HCT116 (cell line): ENCODE measurements at regions not wholly inside any gene's neighbourhood (a gene's known extent, or its start where the extent isn't known, plus 50 kb on each side); places are given as distances from the start of the nearest gene placed in this dataset.

Experiments used
- ATAC-seq: fragments of 200-7000 bp; cut with Tn5 transposase; 2 replicates; pipeline ENCODE4 v1.9.1; 2020; ENCODE audit warnings: mild to moderate bottlenecking, moderate library complexity
- BruUV-seq: library from RNA; stranded (reverse); fragments of 400-500 nt; replicated peaks from 2 replicates; lab custom pipeline; 2021; lab: Mats Ljungman, UMichigan
- CTCF ChIA-PET: fragments of 300-600 bp; sonication (Branson Sonifier 250); formaldehyde crosslinking; loops from one replicate; lab custom pipeline; 2021; ENCODE audit warnings: antibody characterized with exemption; lab: Charles Lee
- POLR2A ChIA-PET: fragments of 300-600, 350-600 bp; sonication (Branson Sonifier 250); formaldehyde crosslinking; loops from one replicate; lab custom pipeline; 2021; ENCODE audit warnings: antibody characterized with exemption; lab: Charles Lee
- RAD21 ChIA-PET, 2 experiments: fragments of 300-600 bp; sonication (Branson Sonifier 250); formaldehyde crosslinking; loops; one replicate each; lab custom pipeline; 2023; ENCODE audit warnings: low total read pairs in 2 of 2; ENCODE audit not compliant: uncharacterized antibody in 2 of 2, unreplicated experiment in 2 of 2, low non-redundant PET in 1 of 2; lab: Charles Lee
- DNase-seq: peaks from one replicate; pipeline ENCODE4 v3.0.0-alpha.2; 2010; ENCODE audit warnings: low read depth, low spot score
- H2AFZ ChIP-seq: fragments of 200-600 bp; shearing (Covaris generic), sonication (generic); 2 replicates; pipeline ENCODE4 v1.6.1; 2017; ENCODE audit warnings: low read depth, mixed run types, mixed read lengths, antibody characterized with exemption, low read length; ENCODE audit not compliant: poor library complexity, severe bottlenecking
- H3K27ac ChIP-seq: 2 replicates; pipeline ENCODE4 v1.5.1; 2012; ENCODE audit warnings: low read depth, low read length
- H3K27me3 ChIP-seq: fragments of 200-600 bp; sonication (generic); 2 replicates; pipeline ENCODE4 v1.6.1; 2016; ENCODE audit warnings: mixed run types, low read length, mixed read lengths; ENCODE audit not compliant: insufficient read depth
- H3K36me3 ChIP-seq, 2 experiments: fragments of 200-500 bp in 1 of 2; fragments of 200-600 bp in 1 of 2; sonication (Bioruptor generic) in 1 of 2; sonication (generic) in 1 of 2; 2 replicates each; pipeline versions ENCODE4 v1.5.1 to v1.6.1; 2014 to 2016; ENCODE audit warnings: low read length in 2 of 2, inconsistent platforms in 1 of 2, mixed read lengths in 1 of 2, mixed run types in 1 of 2; ENCODE audit not compliant: insufficient read depth in 2 of 2, control insufficient read depth in 1 of 2
- H3K4me1 ChIP-seq, 2 experiments: fragments of 200-600 bp in 1 of 2; sonication (generic) in 1 of 2; 2 replicates each; pipeline versions ENCODE4 v1.5.1 to v1.6.1; 2012 to 2017; ENCODE audit warnings: low read length in 2 of 2, inconsistent platforms in 1 of 2, mild to moderate bottlenecking in 1 of 2, mixed read lengths in 1 of 2, mixed run types in 1 of 2, moderate library complexity in 1 of 2; ENCODE audit not compliant: insufficient read depth in 2 of 2, control insufficient read depth in 1 of 2
- H3K4me2 ChIP-seq: fragments of 200-600 bp; sonication (generic); 2 replicates; pipeline ENCODE4 v1.6.1; 2017; ENCODE audit warnings: mixed run types, low read length, mixed read lengths
- H3K4me3 ChIP-seq, 2 experiments: fragments of 200-600 bp in 1 of 2; sonication (generic) in 1 of 2; replicated peaks in 1 of 2; 2 replicates each; pipeline ENCODE4 v1.5.1; 2011 to 2016; ENCODE audit warnings: low read length in 2 of 2, control low read depth in 1 of 2, low read depth in 1 of 2, mild to moderate bottlenecking in 1 of 2, mixed read lengths in 1 of 2, mixed run types in 1 of 2
- H3K79me2 ChIP-seq: fragments of 200-600 bp; sonication (generic); 2 replicates; pipeline ENCODE4 v1.6.1; 2017; ENCODE audit warnings: mild to moderate bottlenecking, mixed run types, low read length, moderate library complexity, mixed read lengths; ENCODE audit not compliant: insufficient read depth
- H3K9ac ChIP-seq: fragments of 200-600 bp; sonication (generic); 2 replicates; pipeline ENCODE4 v1.6.1; 2016; ENCODE audit warnings: low read length, mixed read lengths
- H3K9me2 ChIP-seq: fragments of 200-600 bp; sonication (generic), shearing (Covaris generic); 2 replicates; pipeline ENCODE4 v1.6.1; 2017; ENCODE audit warnings: mixed run types, mild to moderate bottlenecking, moderate library complexity; ENCODE audit not compliant: insufficient read depth
- H3K9me3 ChIP-seq, 2 experiments: fragments of 200-500 bp in 1 of 2; fragments of 200-600 bp in 1 of 2; sonication (Bioruptor generic) in 1 of 2; sonication (generic) in 1 of 2; 2 replicates each; pipeline ENCODE4 v1.6.1; 2014 to 2017; ENCODE audit warnings: low read length in 2 of 2, mixed read lengths in 2 of 2, inconsistent platforms in 1 of 2, low read depth in 1 of 2, mild to moderate bottlenecking in 1 of 2, mixed run types in 1 of 2, moderate library complexity in 1 of 2; ENCODE audit not compliant: control insufficient read depth in 1 of 2, insufficient read depth in 1 of 2
- H4K20me1 ChIP-seq: fragments of 200-600 bp; sonication (generic), shearing (Covaris generic); 2 replicates; pipeline ENCODE4 v1.6.1; 2017; ENCODE audit warnings: mixed run types, mild to moderate bottlenecking, moderate library complexity; ENCODE audit not compliant: insufficient read depth
- CBX3 ChIP-seq: IDR thresholded peaks from 2 replicates; pipeline ENCODE4 v1.6.1; 2012; ENCODE audit warnings: low read depth
- CEBPB ChIP-seq: IDR thresholded peaks from 2 replicates; pipeline ENCODE4 v1.6.1; 2012; ENCODE audit warnings: low read depth
- EGR1 ChIP-seq: IDR thresholded peaks from 2 replicates; pipeline ENCODE4 v1.6.1; 2012; ENCODE audit warnings: low read depth
- ELF1 ChIP-seq: IDR thresholded peaks from 2 replicates; pipeline ENCODE4 v1.6.1; 2012; ENCODE audit warnings: low read depth, borderline replicate concordance
- EZH2phosphoT487 ChIP-seq: fragments of 200-600 bp; IDR thresholded peaks from 2 replicates; pipeline ENCODE4 v1.6.1; 2018; ENCODE audit warnings: antibody characterized with exemption, borderline replicate concordance
- FOSL1 ChIP-seq: IDR thresholded peaks from 2 replicates; pipeline ENCODE4 v1.6.1; 2012; ENCODE audit warnings: low read depth
- JUND ChIP-seq: IDR thresholded peaks from 2 replicates; pipeline ENCODE4 v1.6.1; 2012
- POLR2A ChIP-seq: IDR thresholded peaks from 2 replicates; pipeline ENCODE4 v1.7.0; 2011; ENCODE audit warnings: borderline replicate concordance; ENCODE audit not compliant: insufficient read depth, insufficient read length; ENCODE audit errors: extremely low read depth
- POLR2AphosphoS5 ChIP-seq: IDR thresholded peaks from 2 replicates; pipeline ENCODE4 v1.6.1; 2011; ENCODE audit warnings: mild to moderate bottlenecking, low read depth, low read length, moderate library complexity
- RAD21 ChIP-seq: IDR thresholded peaks from 2 replicates; pipeline ENCODE4 v1.6.1; 2012; ENCODE audit warnings: low read depth, mild to moderate bottlenecking
- SP1 ChIP-seq: IDR thresholded peaks from 2 replicates; pipeline ENCODE4 v1.6.1; 2012; ENCODE audit warnings: low read depth
- SRF ChIP-seq: IDR thresholded peaks from 2 replicates; pipeline ENCODE4 v1.6.1; 2012; ENCODE audit warnings: low read depth
- TCF7L2 ChIP-seq: IDR thresholded peaks from 2 replicates; pipeline ENCODE4 v1.7.0; 2011; ENCODE audit warnings: borderline replicate concordance, inconsistent platforms; ENCODE audit not compliant: insufficient read depth, insufficient read length; ENCODE audit errors: extremely low read depth
- YY1 ChIP-seq: IDR thresholded peaks from 2 replicates; pipeline ENCODE4 v1.6.1; 2011; ENCODE audit warnings: low read length, low read depth, moderate library complexity, mild to moderate bottlenecking; ENCODE audit not compliant: insufficient replicate concordance; ENCODE audit errors: extremely low read depth
- ZFX ChIP-seq: fragments of 450-650 bp; IDR thresholded peaks from 2 replicates; pipeline ENCODE4 v1.6.1; 2017
- intact Hi-C: fragments of 100-400 bp; cut with micrococcal nuclease; formaldehyde crosslinking; loops from 2 replicates; pipeline ENCODE4 v1.10.0; 2022
- TF ChIP-seq, protein P1 (sequence below): IDR thresholded peaks from 2 replicates; pipeline ENCODE4 v1.6.1; 2012; ENCODE audit warnings: low read depth
- TF ChIP-seq, protein P2 (sequence below): IDR thresholded peaks from 2 replicates; pipeline ENCODE4 v1.6.1; 2012
- TF ChIP-seq, protein P3 (sequence below): IDR thresholded peaks from 2 replicates; pipeline ENCODE4 v1.6.1; 2011; ENCODE audit warnings: mild to moderate bottlenecking, low read length, moderate library complexity; ENCODE audit not compliant: insufficient replicate concordance; ENCODE audit errors: extremely low read depth

DNA sequence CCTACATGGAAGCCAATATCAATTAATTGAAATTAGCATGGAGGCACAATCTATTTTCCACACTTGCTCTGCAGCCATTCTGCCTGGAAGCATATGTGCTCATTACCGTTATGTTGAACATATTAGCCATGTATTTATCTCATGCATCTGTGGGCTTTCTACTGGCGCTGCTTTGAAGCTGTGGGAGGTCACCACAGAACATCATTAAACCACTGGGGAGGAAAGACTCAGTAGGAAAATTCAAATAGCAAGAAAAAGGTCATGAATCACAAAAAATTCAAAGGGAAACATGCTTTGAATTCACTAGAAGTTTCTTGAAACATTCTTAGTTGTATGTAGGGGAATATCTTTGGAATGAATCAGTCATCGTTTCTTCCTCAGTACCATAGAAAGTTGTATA is 652.5 kb downstream of the EDEM1 start (continued):
- TF ChIP-seq RAD21 (no peak), FOSL1 (no peak), SRF (no peak), ELF1 (no peak), SP1 (no peak), JUND (no peak), CBX3 (no peak), TCF7L2 (no peak), EGR1 (no peak), ZFX (no peak), POLR2AphosphoS5 (no peak), YY1 (no peak), EZH2phosphoT487 (no peak)

DNA sequence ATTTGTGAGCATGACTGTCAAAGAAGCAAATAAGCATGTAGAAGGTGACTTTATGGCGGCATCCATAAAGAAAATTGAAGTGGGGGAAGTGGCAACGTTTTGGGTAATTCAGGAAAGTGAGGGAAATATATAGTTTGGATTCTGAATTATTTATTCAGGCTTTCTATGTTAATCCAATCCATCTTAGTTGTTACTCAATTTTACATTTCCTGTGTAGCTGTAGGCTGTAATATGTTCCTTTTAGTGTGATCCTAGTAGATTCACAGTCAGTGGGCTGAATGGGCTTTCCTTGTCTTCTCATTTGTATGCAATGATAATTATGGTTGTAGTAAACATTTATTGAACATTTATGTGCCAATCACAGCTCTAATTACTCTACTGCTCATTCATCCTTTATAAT is 654.1 kb downstream of the EDEM1 start:
- no peak for ATAC-seq
- TF ChIP-seq TCF7L2 = no peak
- TF ChIP-seq, protein P1, sequence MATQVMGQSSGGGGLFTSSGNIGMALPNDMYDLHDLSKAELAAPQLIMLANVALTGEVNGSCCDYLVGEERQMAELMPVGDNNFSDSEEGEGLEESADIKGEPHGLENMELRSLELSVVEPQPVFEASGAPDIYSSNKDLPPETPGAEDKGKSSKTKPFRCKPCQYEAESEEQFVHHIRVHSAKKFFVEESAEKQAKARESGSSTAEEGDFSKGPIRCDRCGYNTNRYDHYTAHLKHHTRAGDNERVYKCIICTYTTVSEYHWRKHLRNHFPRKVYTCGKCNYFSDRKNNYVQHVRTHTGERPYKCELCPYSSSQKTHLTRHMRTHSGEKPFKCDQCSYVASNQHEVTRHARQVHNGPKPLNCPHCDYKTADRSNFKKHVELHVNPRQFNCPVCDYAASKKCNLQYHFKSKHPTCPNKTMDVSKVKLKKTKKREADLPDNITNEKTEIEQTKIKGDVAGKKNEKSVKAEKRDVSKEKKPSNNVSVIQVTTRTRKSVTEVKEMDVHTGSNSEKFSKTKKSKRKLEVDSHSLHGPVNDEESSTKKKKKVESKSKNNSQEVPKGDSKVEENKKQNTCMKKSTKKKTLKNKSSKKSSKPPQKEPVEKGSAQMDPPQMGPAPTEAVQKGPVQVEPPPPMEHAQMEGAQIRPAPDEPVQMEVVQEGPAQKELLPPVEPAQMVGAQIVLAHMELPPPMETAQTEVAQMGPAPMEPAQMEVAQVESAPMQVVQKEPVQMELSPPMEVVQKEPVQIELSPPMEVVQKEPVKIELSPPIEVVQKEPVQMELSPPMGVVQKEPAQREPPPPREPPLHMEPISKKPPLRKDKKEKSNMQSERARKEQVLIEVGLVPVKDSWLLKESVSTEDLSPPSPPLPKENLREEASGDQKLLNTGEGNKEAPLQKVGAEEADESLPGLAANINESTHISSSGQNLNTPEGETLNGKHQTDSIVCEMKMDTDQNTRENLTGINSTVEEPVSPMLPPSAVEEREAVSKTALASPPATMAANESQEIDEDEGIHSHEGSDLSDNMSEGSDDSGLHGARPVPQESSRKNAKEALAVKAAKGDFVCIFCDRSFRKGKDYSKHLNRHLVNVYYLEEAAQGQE = no peak
- TF ChIP-seq EZH2phosphoT487 = no peak
- no peak for TF ChIP-seq CBX3
- TF ChIP-seq YY1 = no peak
- no peak for TF ChIP-seq POLR2A
- TF ChIP-seq RAD21 = no peak
- TF ChIP-seq, protein P2, sequence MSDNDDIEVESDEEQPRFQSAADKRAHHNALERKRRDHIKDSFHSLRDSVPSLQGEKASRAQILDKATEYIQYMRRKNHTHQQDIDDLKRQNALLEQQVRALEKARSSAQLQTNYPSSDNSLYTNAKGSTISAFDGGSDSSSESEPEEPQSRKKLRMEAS = no peak
- no peak for TF ChIP-seq JUND
- TF ChIP-seq SP1 = no peak
- TF ChIP-seq, protein P3, sequence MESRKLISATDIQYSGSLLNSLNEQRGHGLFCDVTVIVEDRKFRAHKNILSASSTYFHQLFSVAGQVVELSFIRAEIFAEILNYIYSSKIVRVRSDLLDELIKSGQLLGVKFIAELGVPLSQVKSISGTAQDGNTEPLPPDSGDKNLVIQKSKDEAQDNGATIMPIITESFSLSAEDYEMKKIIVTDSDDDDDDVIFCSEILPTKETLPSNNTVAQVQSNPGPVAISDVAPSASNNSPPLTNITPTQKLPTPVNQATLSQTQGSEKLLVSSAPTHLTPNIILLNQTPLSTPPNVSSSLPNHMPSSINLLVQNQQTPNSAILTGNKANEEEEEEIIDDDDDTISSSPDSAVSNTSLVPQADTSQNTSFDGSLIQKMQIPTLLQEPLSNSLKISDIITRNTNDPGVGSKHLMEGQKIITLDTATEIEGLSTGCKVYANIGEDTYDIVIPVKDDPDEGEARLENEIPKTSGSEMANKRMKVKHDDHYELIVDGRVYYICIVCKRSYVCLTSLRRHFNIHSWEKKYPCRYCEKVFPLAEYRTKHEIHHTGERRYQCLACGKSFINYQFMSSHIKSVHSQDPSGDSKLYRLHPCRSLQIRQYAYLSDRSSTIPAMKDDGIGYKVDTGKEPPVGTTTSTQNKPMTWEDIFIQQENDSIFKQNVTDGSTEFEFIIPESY = no peak
- TF ChIP-seq CEBPB = no peak
- no peak for TF ChIP-seq ZFX
- TF ChIP-seq FOSL1 = no peak
- TF ChIP-seq, all 23 proteins: peak for 0
- no peaks in the 10 kb centered on the region for H3K27me3 ChIP-seq
- no peak overlapping the region for H3K4me2 ChIP-seq
- H3K9me3 ChIP-seq = no peaks in the 10 kb centered on the region
- intact Hi-C loops = no loop called here
- CTCF ChIA-PET = no interaction called here
- no peaks in the 10 kb centered on the region for H3K4me1 ChIP-seq
- BruUV-seq = no TSS peak
- RAD21 ChIA-PET = no interaction called here
- H2AFZ ChIP-seq = no peak overlapping the region
- H4K20me1 ChIP-seq = no peaks in the 10 kb centered on the region
- no peak overlapping the region for H3K27ac ChIP-seq
- no peaks in the 10 kb centered on the region for H3K79me2 ChIP-seq
- POLR2A ChIA-PET = no interaction called here
- no peaks in the 10 kb centered on the region for H3K36me3 ChIP-seq
- DNase-seq = no peak
- H3K9ac ChIP-seq = no peak overlapping the region
- no peak overlapping the region for H3K4me3 ChIP-seq
- H3K9me2 ChIP-seq = no peaks in the 10 kb centered on the region
